Fibroblast of lung (primary cell): ENCODE measurements at regions not wholly inside any gene's neighbourhood (a gene's known extent, or its start where the extent isn't known, plus 50 kb on each side); places are given as distances from the start of the nearest gene placed in this dataset.

Experiments used
- EZH2 ChIP-seq: IDR thresholded peaks from 2 replicates; pipeline ENCODE4 v1.5.1; 2012; ENCODE audit warnings: low read length, control low read depth, mild to moderate bottlenecking; ENCODE audit errors: missing control alignments
- TF ChIP-seq, protein P1 (sequence below), 2 donors: IDR thresholded peaks in 1 of 2; conservative IDR thresholded peaks in 1 of 2; 1 replicate in 1 of 2; 2 replicates in 1 of 2; pipeline ENCODE4 v1.5.1; 2011 to 2012; ENCODE audit warnings: low read length in 2 of 2, control low read depth in 1 of 2, inconsistent platforms in 1 of 2, low read depth in 1 of 2, mild to moderate bottlenecking in 1 of 2

DNA sequence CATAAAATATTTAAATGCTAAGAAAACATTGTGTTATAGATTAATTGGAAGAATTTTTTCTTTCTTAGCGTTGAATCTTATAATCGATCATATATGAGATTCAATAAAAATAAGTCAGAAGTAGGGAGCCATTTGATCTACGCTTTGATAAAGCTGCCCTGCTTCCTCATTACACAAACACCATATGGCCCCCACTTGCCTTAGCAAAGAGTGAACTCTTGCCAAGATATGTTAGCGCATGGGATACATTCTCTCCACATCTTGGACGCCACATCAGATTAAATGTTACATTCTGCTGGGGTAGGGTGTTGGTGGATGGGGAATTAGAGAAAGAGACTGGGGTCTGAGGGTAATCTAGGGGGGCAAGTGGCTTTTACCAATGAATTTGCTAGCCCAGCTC, 207.7 kb upstream of the MID1 start:
- TF ChIP-seq, protein P1, sequence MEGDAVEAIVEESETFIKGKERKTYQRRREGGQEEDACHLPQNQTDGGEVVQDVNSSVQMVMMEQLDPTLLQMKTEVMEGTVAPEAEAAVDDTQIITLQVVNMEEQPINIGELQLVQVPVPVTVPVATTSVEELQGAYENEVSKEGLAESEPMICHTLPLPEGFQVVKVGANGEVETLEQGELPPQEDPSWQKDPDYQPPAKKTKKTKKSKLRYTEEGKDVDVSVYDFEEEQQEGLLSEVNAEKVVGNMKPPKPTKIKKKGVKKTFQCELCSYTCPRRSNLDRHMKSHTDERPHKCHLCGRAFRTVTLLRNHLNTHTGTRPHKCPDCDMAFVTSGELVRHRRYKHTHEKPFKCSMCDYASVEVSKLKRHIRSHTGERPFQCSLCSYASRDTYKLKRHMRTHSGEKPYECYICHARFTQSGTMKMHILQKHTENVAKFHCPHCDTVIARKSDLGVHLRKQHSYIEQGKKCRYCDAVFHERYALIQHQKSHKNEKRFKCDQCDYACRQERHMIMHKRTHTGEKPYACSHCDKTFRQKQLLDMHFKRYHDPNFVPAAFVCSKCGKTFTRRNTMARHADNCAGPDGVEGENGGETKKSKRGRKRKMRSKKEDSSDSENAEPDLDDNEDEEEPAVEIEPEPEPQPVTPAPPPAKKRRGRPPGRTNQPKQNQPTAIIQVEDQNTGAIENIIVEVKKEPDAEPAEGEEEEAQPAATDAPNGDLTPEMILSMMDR (conservative IDR thresholded peaks at IDR 0.05 in 1 of 2, IDR thresholded peaks at IDR 0.05 in 1 of 2; ENCODE audit: low read depth in 1 of 2, low read length in 2 of 2), result no peak
- TF ChIP-seq EZH2, result no peak
